WERI-Rb-1 (cell line): ENCODE measurements at regions not wholly inside any gene's neighbourhood (a gene's known extent, or its start where the extent isn't known, plus 50 kb on each side); places are given as distances from the start of the nearest gene placed in this dataset.

Experiments
- DNase-seq: peaks from one replicate; pipeline ENCODE4 v3.0.0-alpha.2; 2020
- H3K27ac ChIP-seq: fragments of 250-450 bp; sonication (Bioruptor Pico); 2 replicates; pipeline ENCODE4 v1.5.1; 2020; ENCODE audit warnings: mild to moderate bottlenecking, moderate library complexity
- H3K27me3 ChIP-seq: fragments of 250-450 bp; sonication (Bioruptor Pico); 2 replicates; pipeline ENCODE4 v1.5.1; 2021; ENCODE audit warnings: mild to moderate bottlenecking, low read depth, moderate library complexity; ENCODE audit not compliant: insufficient read depth, severe bottlenecking
- H3K36me3 ChIP-seq: fragments of 250-450 bp; sonication (Bioruptor Pico); 2 replicates; pipeline ENCODE4 v1.5.1; 2020; ENCODE audit warnings: mild to moderate bottlenecking, moderate library complexity
- H3K4me3 ChIP-seq: 2 replicates; pipeline ENCODE4 v1.5.1; 2011; ENCODE audit warnings: low read depth, mild to moderate bottlenecking, control low read depth, low read length
- H3K9me3 ChIP-seq: fragments of 250-450 bp; sonication (Bioruptor Pico); 2 replicates; pipeline ENCODE4 v1.5.1; 2021; ENCODE audit warnings: mild to moderate bottlenecking, moderate library complexity; ENCODE audit not compliant: severe bottlenecking
- TF ChIP-seq, protein P1 (sequence below): IDR thresholded peaks from 2 replicates; pipeline ENCODE4 v1.5.1; 2011; ENCODE audit warnings: low read depth, mild to moderate bottlenecking, control low read depth, inconsistent platforms, low read length

DNA sequence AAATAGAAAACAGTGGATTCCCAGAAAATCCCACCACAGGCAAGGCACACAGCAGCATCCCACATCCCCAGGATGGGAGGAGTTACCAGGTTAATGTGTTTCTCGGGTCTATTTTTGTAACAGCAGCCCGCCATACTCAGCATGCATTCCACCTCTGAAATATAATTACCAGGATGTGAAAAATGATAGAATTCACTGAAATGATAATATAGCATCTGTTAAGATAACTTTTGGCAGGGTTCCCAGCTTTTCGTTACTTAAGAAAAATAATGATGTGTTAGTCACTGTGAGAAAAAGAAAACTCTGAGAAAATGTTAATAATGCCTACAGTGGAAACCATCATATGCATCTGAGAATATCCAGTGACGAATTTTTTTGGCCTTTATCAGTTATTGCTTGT lies 87.1 kb downstream of the VCX2 start:
- H3K4me3 ChIP-seq, result no peak overlapping the region
- H3K36me3 ChIP-seq, result no peaks in the 10 kb centered on the region
- TF ChIP-seq, protein P1, sequence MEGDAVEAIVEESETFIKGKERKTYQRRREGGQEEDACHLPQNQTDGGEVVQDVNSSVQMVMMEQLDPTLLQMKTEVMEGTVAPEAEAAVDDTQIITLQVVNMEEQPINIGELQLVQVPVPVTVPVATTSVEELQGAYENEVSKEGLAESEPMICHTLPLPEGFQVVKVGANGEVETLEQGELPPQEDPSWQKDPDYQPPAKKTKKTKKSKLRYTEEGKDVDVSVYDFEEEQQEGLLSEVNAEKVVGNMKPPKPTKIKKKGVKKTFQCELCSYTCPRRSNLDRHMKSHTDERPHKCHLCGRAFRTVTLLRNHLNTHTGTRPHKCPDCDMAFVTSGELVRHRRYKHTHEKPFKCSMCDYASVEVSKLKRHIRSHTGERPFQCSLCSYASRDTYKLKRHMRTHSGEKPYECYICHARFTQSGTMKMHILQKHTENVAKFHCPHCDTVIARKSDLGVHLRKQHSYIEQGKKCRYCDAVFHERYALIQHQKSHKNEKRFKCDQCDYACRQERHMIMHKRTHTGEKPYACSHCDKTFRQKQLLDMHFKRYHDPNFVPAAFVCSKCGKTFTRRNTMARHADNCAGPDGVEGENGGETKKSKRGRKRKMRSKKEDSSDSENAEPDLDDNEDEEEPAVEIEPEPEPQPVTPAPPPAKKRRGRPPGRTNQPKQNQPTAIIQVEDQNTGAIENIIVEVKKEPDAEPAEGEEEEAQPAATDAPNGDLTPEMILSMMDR, result no peak
- H3K27me3 ChIP-seq, result no peaks in the 10 kb centered on the region
- DNase-seq, result no peak
- no peaks in the 10 kb centered on the region for H3K9me3 ChIP-seq
- H3K27ac ChIP-seq, result no peak overlapping the region

DNA sequence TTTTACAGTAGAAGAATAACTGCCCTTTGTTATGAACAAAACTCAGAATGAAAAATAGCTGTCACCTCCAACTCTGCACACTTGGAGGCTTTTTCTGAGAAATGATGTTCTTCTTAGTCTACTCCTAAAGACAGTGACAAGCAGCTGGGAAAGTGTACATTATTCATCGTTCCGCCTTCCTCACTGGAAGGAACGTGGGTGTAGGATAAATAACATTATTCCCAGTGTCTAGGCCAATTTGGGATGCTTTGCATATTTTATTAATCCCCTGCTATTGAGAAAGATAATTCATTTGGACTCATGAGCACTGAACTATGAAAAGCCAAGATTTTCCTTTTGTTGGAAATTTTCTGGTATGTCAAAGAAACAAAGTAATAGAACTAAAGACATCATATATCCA lies 87.8 kb downstream of the VCX2 start:
- TF ChIP-seq, protein P1, result no peak
- H3K4me3 ChIP-seq, result no peak overlapping the region
- H3K27me3 ChIP-seq, result no peaks in the 10 kb centered on the region
- H3K36me3 ChIP-seq, result no peaks in the 10 kb centered on the region
- H3K9me3 ChIP-seq, result no peaks in the 10 kb centered on the region
- DNase-seq, result no peak
- no peak overlapping the region for H3K27ac ChIP-seq

DNA sequence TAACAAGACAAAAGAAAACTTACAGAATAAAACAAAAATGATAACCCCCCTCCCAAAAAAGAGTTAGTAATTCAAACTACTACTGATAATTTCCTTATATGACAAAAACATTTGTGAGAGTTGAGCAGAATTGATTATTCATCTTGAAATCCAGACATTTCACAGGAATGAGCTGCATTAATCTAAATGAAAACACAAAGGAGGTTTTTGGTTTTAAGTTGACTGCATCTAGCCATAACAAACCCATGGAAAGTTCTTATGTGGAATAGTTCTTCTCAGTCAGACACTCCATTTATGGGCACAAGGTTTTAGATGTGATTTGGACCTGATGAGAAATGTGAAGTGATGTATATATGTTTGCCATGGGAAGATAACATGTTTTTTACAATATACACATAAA lies 95.4 kb downstream of the VCX2 start:
- no peak overlapping the region for H3K27ac ChIP-seq
- no peak for DNase-seq
- H3K4me3 ChIP-seq, result no peak overlapping the region
- no peaks in the 10 kb centered on the region for H3K36me3 ChIP-seq
- TF ChIP-seq, protein P1, result no peak
- H3K9me3 ChIP-seq, result no peaks in the 10 kb centered on the region
- no peaks in the 10 kb centered on the region for H3K27me3 ChIP-seq

DNA sequence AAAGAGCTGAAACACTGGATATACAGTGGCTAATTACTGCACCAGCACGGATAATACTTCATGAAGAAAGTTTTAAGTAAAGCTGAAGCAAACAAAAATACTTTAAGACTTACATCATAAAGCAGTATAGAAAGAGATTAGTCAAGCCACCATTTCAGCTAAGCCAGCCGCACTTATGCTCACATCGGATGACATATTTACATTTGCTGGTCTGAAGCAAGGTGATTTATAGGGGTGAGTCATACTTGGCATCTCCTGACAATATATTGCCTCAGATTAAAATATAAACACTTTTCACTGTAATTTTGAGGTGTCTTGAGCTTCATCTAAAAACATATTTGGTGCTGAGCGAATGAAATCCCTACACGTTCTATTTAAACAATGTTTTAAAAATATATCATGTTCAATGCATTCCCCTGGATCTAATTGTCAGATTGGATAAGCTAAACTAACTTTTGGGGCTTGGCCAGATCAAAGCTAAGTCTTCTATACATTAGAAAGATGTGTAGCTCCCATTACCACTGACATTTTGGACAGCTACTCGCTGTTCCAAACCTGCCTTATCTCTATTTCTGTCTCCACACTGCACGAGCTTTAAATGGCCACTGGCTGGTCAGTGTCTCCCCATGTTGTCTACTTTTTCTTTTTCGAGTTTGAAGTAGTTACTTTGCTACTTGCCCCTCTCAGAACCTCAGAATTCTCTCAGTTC lies 103.2 kb downstream of the VCX2 start:
- H3K27ac ChIP-seq, result no peak overlapping the region; the same call in 1 of the 2 replicates
- H3K4me3 ChIP-seq, result no peak overlapping the region
- no peaks in the 10 kb centered on the region for H3K36me3 ChIP-seq
- no peaks in the 10 kb centered on the region for H3K27me3 ChIP-seq
- H3K9me3 ChIP-seq, result no peaks in the 10 kb centered on the region
- DNase-seq, result peak; percentile 21
- TF ChIP-seq, protein P1, result no peak

DNA sequence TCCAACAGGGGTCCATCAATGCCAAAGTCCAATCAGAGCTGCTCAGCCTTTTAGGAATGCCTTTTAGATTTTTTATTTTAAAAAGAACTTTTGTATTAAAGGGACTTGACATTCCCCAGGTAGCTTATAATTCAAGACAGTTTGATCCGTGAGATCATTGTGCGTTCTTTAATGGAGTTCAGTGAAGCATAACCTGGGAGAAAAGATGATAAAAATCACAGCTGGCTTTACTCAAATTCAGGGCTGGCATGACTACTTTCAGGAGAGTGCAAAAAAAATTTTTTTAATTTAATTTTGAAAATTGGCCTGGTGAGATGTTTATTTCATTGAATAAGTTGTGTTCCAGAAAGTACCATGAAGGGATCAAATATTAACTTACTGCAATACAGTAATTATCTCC lies 118.2 kb downstream of the VCX2 start:
- Histone ChIP-seq H3K36me3 (no peaks in the 10 kb centered on the region), H3K27ac (no peak overlapping the region), H3K9me3 (no peaks in the 10 kb centered on the region), H3K27me3 (no peaks in the 10 kb centered on the region), H3K4me3 (no peak overlapping the region)
- DNase-seq, result no peak
- TF ChIP-seq, protein P1, result no peak

DNA sequence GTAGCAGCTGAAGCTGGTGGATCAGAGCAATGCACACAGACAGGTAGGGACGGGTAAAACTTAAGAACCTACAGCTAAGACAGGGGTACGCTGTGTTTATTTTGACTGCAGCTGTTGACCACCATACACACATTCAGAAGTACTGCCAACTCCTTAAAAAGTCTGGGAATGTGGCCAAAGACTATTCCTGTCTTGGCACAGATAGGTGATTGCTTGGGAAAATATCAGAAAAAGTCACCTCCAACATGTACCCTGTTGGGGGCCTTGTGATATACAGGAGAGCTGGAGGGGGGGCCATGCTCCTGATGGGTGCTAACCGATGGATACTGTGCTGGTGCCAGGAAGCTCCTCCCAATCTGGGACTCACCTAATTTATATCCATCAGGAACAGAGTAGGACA lies 121.2 kb downstream of the VCX2 start:
- H3K4me3 ChIP-seq, result no peak overlapping the region
- no peaks in the 10 kb centered on the region for H3K36me3 ChIP-seq
- no peak overlapping the region for H3K27ac ChIP-seq
- TF ChIP-seq, protein P1, result no peak
- no peaks in the 10 kb centered on the region for H3K9me3 ChIP-seq
- DNase-seq, result no peak
- H3K27me3 ChIP-seq, result no peaks in the 10 kb centered on the region
